ENCODE measurements at regions not wholly inside any gene's neighbourhood (a gene's known extent, or its start where the extent isn't known, plus 50 kb on each side); places are given as distances from the start of the nearest gene placed in this dataset.

DNA sequence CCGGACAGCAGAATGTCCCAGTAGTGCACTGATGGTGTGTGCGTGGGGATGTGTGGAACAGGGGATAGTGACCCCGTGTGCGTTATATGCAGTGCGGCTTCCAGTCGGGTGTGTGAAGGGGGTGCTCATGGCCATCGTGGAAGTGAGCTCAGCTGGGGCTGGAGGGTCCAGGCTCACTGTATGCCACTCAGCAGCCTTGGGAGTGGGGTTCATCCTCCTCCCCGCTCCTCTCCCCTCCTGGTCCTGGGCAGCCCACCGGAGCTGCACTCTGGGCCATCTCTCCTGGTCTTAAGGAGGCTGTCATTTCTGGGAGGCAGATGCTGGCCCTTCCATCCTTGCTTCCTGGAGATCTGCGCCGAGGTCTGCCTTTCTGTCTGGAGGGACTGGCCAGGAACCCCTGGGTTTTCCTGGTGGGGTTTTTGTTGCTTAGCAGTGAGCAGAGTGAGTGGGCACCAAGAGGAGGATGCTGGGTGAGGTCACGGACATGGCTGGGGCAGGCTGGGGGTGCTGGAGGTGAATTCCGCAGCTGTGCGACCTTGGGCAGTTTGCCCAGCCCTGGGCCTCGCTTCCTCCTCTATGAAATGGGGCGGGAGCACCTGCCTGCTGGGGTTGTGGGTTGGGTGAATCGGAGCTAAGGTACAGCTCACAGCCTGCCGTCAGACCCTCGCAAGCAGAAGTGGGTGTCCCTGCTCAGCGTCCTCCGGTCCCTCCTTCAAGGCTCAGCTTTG is 164.1 kb downstream of the SEC14L1 start:
- DNase-seq = no peak
- Mint-ChIP-seq H3K9me3 (no peaks in the 10 kb centered on the region), H3K27ac (no peak overlapping the region), H3K27me3 (no peaks in the 10 kb centered on the region), H3K4me3 (no peak overlapping the region), H3K36me3 (no peaks in the 10 kb centered on the region), H3K4me1 (ENCODE audit: low read depth) (no peaks in the 10 kb centered on the region)
- intact Hi-C loops (cut with micrococcal nuclease) = no loop called here
- POLR2A ChIA-PET = no interaction called here
- CTCF ChIA-PET = no interaction called here

- no peak overlapping the region for H3K4me3 Mint-ChIP-seq
- intact Hi-C loops (cut with micrococcal nuclease) = no loop called here
- H3K27ac Mint-ChIP-seq = no peak overlapping the region
- H3K36me3 Mint-ChIP-seq = no peaks in the 10 kb centered on the region
- ChIA-PET POLR2A (no interaction called here), CTCF (no interaction called here)
- DNase-seq = no peak
- no peaks in the 10 kb centered on the region for H3K27me3 Mint-ChIP-seq
- no peaks in the 10 kb centered on the region for H3K9me3 Mint-ChIP-seq
- no peaks in the 10 kb centered on the region for H3K4me1 Mint-ChIP-seq (ENCODE audit: low read depth)
These were observed 165.4 kb downstream of the SEC14L1 start for GRCh38 chr17:77306048-77306789.

DNA sequence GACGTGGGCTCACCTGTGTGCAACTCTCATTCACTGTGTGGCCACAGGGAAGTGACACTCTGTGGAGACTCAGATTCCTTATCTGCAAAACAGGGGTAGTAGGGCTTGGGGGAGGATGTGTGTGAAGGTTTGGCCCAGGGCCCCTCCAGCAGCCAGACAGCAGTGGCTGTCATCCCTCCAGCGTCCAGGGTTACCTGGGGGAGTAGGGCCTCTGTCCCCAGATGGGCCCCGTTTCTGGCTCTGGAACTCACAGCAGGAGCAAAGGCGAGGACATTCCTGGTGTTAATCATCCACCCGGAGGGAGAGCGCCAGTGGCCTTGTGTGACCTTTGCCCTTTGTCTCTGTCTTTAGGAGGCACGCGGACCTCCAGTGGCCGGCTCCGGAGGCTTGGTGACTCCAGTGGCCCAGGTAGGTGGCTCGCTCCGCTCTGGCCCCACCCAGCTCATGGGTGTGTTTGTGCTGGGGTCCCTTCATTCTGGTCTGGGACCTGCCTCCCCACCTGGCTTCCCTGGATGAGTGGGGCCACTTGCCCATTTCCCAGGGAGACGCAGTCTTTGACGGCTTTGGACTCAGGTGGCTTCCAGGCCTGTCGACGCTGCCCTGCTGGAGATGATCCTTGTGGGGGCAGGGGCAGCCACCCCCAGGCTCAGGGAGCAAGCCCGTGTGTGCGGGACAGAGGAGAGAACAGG is 166.2 kb downstream of the SEC14L1 start:
- no peak overlapping the region for H3K27ac Mint-ChIP-seq

GRCh38 chr17:77307479-77308198 is 166.9 kb downstream of the SEC14L1 start:
- intact Hi-C loops (cut with micrococcal nuclease) = loop anchor here (2.0 kb wide), 1 partner anchor 21 kb away; no protein-coding TSS in a partner anchor
- POLR2A ChIA-PET = no interaction called here
- H3K4me1 Mint-ChIP-seq (ENCODE audit: low read depth) = no peaks in the 10 kb centered on the region
- no peaks in the 10 kb centered on the region for H3K27me3 Mint-ChIP-seq
- no peak overlapping the region for H3K27ac Mint-ChIP-seq
- H3K4me3 Mint-ChIP-seq = no peak overlapping the region
- no peaks in the 10 kb centered on the region for H3K9me3 Mint-ChIP-seq
- no peaks in the 10 kb centered on the region for H3K36me3 Mint-ChIP-seq
- CTCF ChIA-PET = no interaction called here
- no peak for DNase-seq

More for the DNA sequence above, 166.2 kb downstream of the SEC14L1 start:
- CTCF ChIA-PET = no interaction called here
- Mint-ChIP-seq H3K27me3 (no peaks in the 10 kb centered on the region), H3K4me3 (no peak overlapping the region), H3K9me3 (no peaks in the 10 kb centered on the region), H3K4me1 (ENCODE audit: low read depth) (no peaks in the 10 kb centered on the region), H3K36me3 (no peaks in the 10 kb centered on the region)
- POLR2A ChIA-PET = no interaction called here
- DNase-seq = no peak
- intact Hi-C loops (cut with micrococcal nuclease) = no loop called here

GRCh38 chr17:77308861-77309726 is 168.3 kb downstream of the SEC14L1 start:
- CTCF ChIA-PET = no interaction called here

GRCh38 chr17:77310336-77310735 is 169.6 kb downstream of the SEC14L1 start:
- H3K27me3 Mint-ChIP-seq = no peaks in the 10 kb centered on the region
- H3K4me1 Mint-ChIP-seq (ENCODE audit: low read depth) = no peaks in the 10 kb centered on the region
- H3K27ac Mint-ChIP-seq = no peak overlapping the region
- H3K36me3 Mint-ChIP-seq = no peaks in the 10 kb centered on the region
- DNase-seq = no peak
- intact Hi-C loops (cut with micrococcal nuclease) = no loop called here
- ChIA-PET POLR2A (no interaction called here), CTCF (no interaction called here)
- no peaks in the 10 kb centered on the region for H3K9me3 Mint-ChIP-seq
- H3K4me3 Mint-ChIP-seq = no peak overlapping the region

More at GRCh38 chr17:77308861-77309726, 168.3 kb downstream of the SEC14L1 start:
- POLR2A ChIA-PET = no interaction called here
- no peaks in the 10 kb centered on the region for H3K4me1 Mint-ChIP-seq (ENCODE audit: low read depth)
- no peak for DNase-seq
- no peak overlapping the region for H3K4me3 Mint-ChIP-seq
- H3K27ac Mint-ChIP-seq = no peak overlapping the region
- no peaks in the 10 kb centered on the region for H3K36me3 Mint-ChIP-seq
- no peaks in the 10 kb centered on the region for H3K9me3 Mint-ChIP-seq
- no peaks in the 10 kb centered on the region for H3K27me3 Mint-ChIP-seq
- intact Hi-C loops (cut with micrococcal nuclease) = loop anchor here (2.0 kb wide), 1 partner anchor 22 kb away; no protein-coding TSS in a partner anchor

DNA sequence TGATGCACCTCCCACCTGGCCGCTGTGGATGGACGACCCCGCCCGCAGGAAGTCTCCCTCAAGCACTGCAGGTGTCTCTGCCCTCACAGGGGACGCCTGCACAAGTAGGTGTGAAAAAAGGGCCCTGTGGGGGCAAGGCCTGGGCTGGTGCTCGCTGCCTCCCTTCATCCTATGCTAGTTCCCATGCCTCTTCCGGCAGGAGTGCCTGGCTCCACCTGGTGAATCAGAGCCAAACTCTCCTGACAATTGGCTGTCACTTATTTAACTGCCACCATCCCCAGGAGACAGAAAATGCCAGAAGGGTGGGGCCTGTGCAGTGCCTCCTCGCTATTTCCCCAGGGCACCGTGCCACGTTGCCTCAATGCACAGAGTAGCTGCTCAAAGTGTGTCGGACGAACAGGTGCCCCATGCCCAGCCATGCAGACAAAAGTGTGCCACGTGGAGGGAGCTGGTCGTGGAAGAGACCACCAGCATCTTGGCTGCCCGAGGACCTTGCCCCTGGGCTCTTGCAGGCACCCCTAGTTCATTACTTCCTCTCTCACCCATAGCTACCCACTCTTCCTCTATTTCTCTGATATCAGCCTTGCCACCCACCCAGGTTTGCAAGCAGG is 170.7 kb downstream of the SEC14L1 start:
- intact Hi-C loops (cut with micrococcal nuclease) = no loop called here
- CTCF ChIA-PET = no interaction called here
- H3K36me3 Mint-ChIP-seq = no peaks in the 10 kb centered on the region
- DNase-seq = no peak
- POLR2A ChIA-PET = no interaction called here
- no peak overlapping the region for H3K27ac Mint-ChIP-seq
- no peaks in the 10 kb centered on the region for H3K4me1 Mint-ChIP-seq (ENCODE audit: low read depth)
- no peak overlapping the region for H3K4me3 Mint-ChIP-seq
- no peaks in the 10 kb centered on the region for H3K27me3 Mint-ChIP-seq
- no peaks in the 10 kb centered on the region for H3K9me3 Mint-ChIP-seq

- CTCF ChIA-PET = no interaction called here
- POLR2A ChIA-PET = no interaction called here
- no peak for DNase-seq
- H3K9me3 Mint-ChIP-seq = no peaks in the 10 kb centered on the region
- no peak overlapping the region for H3K27ac Mint-ChIP-seq
- intact Hi-C loops (cut with micrococcal nuclease) = no loop called here
- H3K36me3 Mint-ChIP-seq = no peaks in the 10 kb centered on the region
- no peak overlapping the region for H3K4me3 Mint-ChIP-seq
- no peaks in the 10 kb centered on the region for H3K27me3 Mint-ChIP-seq
- H3K4me1 Mint-ChIP-seq (ENCODE audit: low read depth) = no peaks in the 10 kb centered on the region
These were observed 171.4 kb downstream of the SEC14L1 start for GRCh38 chr17:77312061-77312701.

DNA sequence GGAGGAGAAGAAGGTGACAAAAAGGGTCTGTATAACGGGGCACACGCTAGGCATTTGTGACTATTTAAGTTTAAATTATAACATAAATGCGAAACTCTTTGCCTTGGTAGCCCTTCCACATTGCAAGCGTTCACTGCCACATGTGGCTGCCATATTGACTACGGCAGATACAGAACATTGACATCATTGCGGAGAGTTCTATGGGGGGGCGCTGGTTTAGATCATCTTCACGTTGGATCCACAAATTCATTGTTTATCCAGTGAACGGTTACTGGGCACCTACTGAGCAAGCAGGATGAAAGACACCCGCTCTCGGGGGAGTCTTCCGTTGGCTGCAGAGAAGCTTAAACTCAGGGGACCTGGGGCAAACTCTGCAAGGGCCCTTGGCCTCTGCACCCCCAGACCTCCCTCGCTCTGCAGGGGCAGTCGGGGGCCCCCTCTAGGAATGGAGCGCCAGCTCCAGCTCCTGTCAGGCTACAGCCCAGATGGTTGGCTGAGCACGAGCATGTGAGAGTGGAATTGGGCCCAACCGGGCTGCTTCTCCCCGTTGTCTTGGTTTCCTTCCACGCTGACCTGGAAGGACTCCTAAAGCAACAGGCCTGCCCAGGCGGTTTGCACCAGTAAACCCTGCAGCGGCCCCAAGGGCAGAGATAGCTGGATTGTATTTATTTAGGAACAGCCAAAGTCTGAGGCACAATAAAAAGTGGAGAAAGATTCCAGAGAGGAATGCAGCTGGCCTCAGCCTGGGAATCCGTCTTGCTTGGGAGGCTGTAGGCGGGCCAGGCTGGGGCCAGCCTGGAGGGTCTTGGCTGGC is 172.2 kb downstream of the SEC14L1 start:
- no peaks in the 10 kb centered on the region for H3K4me1 Mint-ChIP-seq (ENCODE audit: low read depth)
- no peaks in the 10 kb centered on the region for H3K9me3 Mint-ChIP-seq
- H3K4me3 Mint-ChIP-seq = no peak overlapping the region
- H3K27ac Mint-ChIP-seq = no peak overlapping the region
- DNase-seq = no peak
- no peaks in the 10 kb centered on the region for H3K27me3 Mint-ChIP-seq
- CTCF ChIA-PET = interaction anchor here (1.5 kb wide), 1 partner anchor 182 kb away, joined by 4 read pairs; no protein-coding TSS in a partner anchor
- H3K36me3 Mint-ChIP-seq = no peaks in the 10 kb centered on the region
- POLR2A ChIA-PET = no interaction called here
- intact Hi-C loops (cut with micrococcal nuclease) = no loop called here

GRCh38 chr17:77313831-77314230 is 173.1 kb downstream of the SEC14L1 start:
- no peaks in the 10 kb centered on the region for H3K27me3 Mint-ChIP-seq
- no peak overlapping the region for H3K4me3 Mint-ChIP-seq
- DNase-seq = no peak
- no peak overlapping the region for H3K27ac Mint-ChIP-seq
- H3K9me3 Mint-ChIP-seq = no peaks in the 10 kb centered on the region
- intact Hi-C loops (cut with micrococcal nuclease) = no loop called here
- peaks cover 3% of the 10 kb centered on the region for H3K4me1 Mint-ChIP-seq (ENCODE audit: low read depth)
- POLR2A ChIA-PET = no interaction called here
- CTCF ChIA-PET = interaction anchor here (1.5 kb wide), 1 partner anchor 181 kb away, joined by 4 read pairs; no protein-coding TSS in a partner anchor
- no peaks in the 10 kb centered on the region for H3K36me3 Mint-ChIP-seq
